Activated naive CD4-positive, alpha-beta T cell treated with anti-CD3 and anti-CD28 coated beads, Interleukin-2, amount 50 U/mL, for 16 hours (primary cell): ENCODE measurements at regions not wholly inside any gene's neighbourhood (a gene's known extent, or its start where the extent isn't known, plus 50 kb on each side); places are given as distances from the start of the nearest gene placed in this dataset.

Source experiments
- DNase-seq: peaks from one replicate; pipeline ENCODE4 v3.0.0-alpha.2; 2020

DNA sequence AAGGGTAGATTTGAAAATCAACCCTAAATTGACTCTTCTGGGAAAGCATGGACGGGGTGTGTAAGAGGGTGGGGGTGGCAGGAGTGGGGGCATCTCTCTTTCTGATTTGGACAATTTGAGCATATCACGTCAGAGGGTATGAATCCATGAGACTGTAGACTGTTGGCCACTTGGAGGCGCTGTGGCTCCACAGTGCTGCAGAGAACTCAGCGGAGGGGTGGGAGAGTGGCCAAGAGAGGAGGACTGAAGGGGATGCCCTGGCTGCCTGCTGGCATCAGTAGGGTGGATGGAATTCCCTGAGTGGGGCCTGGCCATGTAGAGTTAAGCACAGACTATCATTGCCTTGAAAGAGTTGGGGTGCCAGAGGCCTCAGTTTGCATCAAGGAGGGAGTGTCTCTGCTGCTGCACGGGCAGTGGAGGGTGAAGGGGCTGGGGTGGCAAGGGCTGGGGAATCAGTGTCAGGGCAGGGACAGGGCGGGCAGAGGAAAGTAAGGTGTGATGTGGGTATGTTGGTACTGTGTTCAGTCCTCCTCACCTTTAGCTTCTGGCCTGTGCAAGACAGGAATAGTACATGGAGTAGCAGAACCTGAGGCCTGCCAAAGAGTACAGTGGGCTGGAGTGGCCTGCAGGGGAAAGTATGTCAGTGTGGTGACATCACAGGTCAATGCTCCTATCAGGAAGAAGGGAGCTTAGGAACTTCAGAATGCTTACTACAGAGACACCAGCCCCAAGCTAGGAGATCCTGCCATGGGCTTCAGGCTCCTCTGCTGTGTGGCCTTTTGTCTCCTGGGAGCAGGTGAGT, 133.5 kb upstream of the PRSS58 start:
- peak; percentile 50 for DNase-seq

DNA sequence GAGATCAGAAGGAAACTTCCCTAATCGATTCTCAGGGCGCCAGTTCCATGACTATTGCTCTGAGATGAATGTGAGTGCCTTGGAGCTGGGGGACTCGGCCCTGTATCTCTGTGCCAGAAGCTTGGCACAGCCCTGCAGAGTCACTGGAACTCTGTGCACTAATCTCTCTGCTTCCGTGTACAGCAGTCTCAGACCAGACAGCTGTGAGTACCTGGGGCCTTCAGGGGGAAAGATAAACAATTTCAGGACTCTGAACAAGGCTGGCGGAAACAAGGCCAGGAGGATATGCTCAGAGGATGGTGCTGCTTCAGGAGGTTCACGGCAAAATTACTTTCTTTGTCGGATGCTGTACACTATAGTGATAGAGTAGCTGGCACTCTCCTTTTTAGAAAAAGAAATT, 131.7 kb upstream of the PRSS58 start:
- no peak for DNase-seq

DNA sequence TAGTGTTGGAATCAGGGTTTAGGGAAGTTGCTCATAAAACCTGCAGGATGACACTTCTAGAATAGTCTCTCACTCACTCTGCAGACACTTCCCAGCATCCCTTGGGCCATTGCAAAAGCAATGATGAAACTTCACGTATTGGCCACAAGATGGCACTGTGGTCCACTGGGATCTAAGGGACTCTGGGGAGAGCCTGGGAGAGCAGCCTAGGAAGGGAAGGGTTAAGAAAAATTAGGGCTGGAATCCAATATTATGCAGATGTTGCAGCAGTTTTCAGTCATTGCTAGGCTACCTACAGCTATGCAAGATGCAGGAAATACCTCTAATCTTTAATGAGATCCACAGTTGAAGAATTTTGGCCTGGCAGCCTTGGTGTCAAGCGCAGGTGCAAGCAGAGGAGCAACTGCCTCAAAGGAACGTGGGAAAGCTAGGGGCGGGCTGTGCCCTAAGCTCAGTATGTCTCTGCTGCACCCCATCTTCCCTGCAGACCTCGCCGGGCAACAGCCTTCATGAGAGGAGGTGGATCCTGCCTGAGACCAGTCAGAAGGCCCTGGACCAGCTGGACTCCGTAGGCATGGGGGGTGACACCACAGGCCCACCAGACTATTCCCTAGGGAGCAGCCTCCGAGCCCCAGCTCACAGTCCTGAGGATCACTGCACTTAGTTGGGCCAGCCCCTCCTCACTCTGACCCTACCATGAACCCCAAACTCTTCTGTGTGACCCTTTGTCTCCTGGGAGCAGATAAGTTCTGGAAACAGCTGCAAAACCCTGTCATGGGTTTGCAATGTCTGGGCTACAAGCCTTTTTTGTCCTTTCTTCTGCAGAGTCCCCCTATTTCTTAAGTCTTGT, 127.9 kb upstream of the PRSS58 start:
- peak; percentile 23 for DNase-seq

DNA sequence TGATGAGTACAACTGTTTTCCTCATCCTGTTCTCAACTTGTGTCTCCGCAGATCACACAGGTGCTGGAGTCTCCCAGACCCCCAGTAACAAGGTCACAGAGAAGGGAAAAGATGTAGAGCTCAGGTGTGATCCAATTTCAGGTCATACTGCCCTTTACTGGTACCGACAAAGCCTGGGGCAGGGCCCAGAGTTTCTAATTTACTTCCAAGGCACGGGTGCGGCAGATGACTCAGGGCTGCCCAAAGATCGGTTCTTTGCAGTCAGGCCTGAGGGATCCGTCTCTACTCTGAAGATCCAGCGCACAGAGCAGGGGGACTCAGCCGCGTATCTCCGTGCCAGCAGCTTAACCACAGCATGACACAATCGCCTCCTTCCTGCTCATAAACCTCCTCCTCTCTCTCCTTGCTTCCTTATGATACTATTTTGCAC, 126.7 kb upstream of the PRSS58 start:
- DNase-seq = peak; percentile 24

DNA sequence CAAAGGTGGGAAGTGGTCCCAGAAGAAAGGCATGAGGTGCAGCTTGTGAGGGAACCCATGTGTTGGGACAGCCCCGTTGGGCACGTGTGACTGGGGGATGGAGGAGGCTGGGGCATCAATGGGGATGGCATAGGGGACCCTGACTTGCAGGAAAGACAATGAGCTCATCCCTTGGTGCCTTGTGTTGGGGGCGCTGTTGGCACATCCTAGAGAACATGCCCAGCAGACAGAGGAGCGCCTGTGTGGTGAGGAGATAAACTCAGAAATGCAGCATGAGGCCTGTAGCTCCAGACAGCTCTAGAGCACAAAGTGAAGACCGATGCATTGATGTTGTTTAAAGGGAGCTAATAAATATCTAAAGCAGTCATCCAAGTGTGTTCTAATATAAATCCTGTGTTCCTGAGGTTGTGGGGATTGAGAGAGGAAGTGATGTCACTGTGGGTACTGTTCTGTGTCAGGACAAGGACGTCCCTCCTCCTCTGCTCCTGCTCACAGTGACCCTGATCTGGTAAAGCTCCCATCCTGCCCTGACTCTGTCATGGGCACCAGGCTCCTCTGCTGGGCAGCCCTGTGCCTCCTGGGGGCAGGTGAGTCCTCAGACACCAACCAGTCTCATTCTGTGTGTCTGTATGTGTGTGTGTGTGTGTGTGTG, 126.1 kb upstream of the PRSS58 start:
- DNase-seq = no peak

DNA sequence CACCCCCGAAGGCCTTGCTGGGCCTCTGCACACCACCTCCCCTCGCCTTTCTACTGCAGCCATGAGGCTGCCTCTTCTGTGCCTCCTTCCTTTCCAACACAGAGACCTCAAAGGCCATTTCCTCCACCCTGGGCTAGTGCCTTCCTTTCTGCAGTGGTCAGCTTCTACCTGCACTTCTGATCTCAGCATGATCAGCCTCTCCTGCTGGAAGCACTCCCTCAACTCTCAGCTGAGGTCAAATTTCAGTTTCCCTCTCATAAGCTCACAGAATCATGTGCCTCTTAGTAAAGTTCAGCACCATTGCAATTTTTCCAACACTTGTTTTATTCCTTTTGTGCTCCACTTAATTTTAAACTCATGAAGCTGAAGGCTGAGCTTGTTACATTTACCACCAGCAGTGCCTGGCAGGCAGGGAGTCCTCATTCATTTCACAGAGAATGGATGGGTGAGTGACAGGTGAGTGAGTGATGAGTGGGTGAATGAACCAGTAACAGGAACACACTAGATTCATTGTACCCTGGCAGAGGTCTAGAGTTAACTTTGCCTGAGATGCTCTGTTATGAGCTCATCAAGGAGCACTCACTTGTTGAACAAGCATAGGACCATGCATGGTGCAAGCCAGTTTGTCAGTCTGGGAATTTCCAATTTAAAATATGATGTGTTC, 124.0 kb upstream of the PRSS58 start:
- no peak for DNase-seq

DNA sequence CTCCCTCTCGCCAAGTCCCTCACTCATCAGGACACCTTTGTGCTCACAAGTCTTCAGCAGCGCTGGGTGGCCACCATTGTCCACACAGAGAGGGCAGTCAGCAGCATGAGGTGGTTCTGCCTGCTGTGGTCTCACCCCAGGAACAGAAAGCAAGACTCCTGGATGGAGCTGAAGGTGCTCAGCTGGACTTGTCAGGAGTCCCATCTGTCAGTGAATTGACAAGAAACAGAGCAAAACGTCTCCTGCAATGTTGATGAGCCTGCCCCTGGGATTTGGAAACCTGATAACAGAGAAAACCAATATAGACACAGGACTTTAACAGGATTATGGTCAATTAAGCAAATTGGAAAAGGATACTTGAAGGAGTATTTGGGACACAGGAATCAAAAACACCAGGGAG, 122.2 kb upstream of the PRSS58 start:
- DNase-seq = no peak

DNA sequence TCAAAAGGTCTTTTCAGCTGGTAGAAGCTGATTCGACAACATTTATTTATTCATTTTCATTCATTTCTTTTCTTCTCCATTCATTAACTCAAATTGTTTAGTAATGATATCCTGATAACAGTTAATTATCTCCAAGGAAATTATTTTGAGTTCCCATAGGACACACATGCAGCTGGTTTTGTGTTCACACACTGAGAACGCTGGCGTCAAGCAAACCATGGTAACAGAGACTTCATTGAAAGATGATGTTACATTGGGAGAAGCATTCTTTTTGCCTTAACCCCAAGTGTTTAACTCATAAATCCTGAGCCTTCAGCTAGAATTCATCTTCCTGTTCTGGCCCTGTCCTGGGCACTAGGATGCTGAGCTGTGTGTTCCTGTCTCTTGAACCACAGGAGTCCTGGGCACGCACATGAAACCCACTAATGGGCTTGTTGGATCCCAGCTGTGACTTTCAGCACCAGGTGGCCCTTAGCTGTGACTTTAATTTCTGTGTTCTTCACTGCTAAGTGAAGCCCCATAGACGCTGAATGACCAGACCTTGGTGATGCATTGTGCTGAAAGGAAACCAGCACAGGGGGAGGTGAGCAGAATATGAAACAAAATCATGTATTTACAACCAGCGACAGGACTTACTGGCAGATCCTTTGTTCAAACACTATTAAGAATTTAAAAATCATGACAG, 121.5 kb upstream of the PRSS58 start:
- DNase-seq = no peak

DNA sequence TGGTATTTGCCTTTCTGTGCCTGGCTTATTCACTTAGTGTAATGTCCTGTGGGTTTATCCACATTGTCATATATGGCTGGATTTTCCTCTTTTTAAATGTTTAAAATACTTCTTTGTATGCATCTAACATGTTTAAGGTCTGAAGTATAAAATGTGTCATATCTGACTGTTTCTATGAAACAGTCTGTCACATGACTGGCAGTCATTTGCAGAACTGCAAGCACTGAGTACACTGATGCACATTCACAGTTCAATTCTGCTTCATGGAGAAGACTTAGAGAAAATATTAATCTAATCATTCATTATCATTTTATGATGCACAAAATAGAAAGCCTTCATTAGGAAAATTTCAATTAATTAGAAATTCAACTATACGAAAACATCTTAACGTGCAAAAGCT, 119.7 kb upstream of the PRSS58 start:
- DNase-seq = no peak

DNA sequence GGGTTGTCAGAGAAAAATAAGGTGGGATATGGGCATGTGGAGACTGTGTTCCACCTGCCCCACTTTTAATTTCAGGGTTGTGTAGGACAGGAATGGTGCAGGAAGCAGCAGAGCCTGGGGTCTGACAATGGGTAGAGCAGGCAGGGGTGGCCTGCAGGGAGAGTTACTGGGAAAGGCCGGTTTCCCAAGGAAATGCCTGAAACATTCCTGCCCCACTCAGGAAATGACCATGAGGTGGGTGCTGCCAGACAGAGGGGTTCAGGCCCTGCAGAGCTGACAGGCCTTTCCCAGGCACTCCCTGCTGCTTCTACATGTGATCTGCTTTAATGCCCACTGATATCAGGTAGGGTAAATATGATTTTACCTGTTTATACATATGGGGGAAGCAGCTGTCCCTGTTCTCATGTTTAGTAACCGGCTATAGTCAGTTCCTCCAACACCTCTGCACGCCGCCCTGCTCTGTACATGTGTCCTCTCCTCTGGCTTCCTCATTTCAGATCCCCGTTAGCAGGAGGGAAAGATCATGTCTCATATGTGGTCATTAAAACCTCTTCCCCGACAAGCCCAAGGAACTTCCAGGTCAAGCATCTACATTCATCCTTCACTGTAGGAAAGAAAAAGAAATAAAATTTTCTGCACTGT, 118.6 kb upstream of the PRSS58 start:
- DNase-seq = no peak

DNA sequence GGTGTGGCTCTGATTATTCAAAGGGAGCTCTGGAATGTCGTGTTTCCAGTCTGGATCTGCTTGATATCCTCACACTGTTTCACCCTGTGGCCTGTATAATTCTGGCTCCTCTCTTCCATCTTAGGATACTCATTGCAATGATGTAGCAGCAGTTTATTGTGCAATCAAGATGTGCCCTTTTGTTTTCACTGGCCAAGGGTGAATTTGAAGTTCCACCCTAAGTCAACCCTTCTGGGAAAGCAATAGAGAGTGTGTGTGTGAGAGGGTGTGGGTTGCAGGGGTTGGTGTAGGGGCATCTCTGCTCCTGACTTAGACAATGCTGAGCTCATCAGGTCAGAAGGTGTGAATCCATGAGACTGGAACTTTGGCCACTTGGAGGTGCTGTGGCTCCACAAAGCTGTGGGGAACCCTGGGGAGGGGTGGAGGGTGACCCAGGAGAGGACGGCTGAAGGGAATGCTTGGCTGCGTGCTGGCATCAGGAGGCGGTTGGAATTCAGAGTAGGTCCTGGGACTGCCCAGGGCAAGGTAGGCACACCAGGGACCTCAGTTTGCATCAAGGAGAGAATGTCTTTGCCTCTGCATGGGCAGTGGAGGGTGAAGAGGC, 118.0 kb upstream of the PRSS58 start:
- DNase-seq = no peak

DNA sequence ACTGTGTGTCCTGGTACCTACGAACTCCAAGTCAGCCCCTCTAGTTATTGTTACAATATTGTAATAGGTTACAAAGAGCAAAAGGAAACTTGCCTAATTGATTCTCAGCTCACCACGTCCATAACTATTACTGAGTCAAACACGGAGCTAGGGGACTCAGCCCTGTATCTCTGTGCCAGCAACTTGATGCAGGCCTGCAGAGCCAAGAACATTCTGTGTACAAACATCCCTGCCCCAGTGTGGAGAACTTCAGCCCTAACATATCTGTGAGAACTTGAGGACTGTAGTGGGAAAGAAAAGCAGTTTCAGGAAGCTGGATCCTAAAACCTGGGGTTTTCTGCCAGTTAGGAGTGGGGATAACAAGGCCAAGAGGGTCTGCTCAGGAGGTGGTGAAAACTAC, 114.9 kb upstream of the PRSS58 start:
- no peak for DNase-seq

DNA sequence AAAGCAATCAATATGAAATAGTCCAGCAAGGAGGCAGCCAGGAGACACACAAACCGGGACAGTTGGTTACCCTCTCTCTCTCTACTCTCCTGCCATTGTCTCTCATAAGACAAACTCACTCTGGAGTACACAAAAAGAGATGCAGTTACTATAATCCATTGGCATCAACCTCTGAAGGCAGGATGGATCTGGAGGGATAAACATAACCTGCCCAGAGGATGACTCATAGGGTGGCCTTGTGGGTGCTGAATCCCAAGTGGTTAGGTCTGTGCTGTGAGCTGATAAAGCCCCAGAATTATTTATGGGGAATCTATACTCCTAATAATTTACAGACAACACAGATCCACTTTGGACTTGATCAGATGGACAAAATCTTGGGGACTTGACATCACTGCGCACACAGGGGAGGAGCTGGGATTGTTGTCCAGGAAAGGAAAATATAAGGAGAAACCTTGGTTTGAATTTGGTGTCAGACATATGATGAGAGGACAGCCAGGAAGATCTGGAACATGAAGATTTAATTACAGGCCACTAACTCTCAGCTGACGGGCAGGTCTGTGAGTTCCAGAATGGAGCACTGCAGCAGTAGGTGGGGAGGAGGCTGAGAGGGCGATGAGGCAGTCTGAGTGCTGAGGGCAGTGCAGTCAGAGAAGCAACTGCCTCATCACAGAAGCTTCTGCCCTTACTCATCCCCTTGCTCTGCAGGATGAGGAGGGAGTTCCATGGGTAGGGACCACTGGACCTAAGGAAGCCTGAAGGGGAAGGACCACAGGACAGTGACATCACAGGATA, 113.9 kb upstream of the PRSS58 start:
- no peak for DNase-seq

DNA sequence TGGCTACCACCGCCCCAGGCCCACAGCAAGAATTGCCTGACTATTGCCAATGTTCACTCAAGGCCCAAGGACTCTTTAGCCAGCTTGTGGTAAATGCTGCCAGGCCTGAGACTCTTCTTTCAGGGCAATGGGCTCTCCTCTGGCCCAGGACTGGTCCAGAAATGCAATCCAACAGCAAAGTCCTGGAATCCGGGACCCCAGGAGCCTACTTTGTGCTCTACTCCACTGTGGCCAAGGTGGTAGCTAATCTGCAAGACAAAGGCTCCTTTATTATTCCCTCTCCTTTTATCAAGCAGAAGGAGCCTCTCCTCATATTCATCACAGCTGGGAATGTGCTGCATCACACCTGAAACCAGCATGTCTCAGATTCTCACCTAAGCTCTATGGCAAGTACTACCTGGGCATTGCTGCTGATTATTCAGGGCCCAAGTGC, 107.6 kb upstream of the PRSS58 start:
- DNase-seq = no peak

DNA sequence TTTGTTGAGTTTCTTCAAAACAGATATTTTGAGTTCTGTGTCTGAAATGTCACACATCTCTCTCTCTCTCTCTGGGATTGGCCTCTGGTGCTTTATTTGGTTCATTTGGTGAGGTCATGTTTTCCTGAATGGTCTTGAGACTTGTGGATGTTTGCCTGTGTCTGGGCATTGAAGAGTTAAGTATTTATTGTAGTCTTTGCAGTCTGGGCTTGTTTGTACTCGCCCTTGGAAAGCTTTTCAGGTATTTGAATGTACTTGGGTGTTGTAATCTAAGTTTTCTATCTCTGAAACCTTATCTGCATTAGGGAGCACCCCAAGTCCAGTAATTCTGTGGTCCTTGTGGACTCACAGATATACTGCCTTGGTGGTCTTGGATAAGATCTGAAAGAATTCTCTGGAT, 106.7 kb upstream of the PRSS58 start:
- no peak for DNase-seq

DNA sequence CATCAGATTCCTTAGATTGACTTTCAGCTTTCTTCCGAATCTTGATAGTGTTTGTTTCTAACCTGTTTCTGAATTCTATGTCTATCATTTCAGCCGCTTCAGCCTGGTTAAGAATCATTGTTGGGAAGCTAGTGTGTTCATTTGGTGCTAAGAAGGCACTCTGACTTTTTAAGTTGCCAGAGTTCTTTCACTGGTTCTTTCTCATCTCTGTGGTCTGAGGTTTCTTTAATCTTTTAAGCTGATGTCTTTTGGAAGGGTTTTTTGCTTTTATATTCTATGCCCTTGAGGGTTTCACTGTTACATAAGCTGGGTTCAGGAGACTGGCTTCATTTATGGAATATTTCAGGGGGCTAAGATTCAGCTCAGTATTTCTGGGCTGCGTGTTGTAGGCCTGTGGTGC, 104.5 kb upstream of the PRSS58 start:
- no peak for DNase-seq

DNA sequence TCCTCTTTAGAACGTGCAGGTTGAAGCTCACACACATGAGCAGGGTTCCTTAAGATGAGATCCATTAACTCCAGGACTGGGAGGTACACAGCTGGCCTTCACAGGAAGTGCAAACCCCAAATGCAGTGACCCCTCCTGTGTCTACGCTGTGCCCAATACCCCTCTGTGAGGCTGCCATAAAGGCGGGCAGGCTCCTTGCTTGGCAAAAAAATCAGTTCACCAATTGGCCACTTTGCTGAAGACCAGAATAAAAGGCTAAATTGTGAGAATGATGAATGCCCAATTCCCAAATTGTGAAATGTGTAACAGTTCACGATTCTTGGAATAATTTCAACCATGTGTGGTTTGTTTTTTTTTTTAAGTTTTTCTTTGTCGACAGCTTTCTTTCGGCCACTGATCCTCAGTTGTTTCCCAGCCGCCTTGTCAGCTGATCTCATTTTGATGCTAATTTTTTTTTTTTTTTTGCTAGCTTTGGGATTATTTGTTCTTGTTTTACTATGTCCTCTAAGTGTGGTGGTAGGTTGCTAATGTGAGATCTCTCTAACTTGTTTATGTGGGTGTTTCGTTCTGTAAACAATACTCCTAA, 101.9 kb upstream of the PRSS58 start:
- DNase-seq = no peak

DNA sequence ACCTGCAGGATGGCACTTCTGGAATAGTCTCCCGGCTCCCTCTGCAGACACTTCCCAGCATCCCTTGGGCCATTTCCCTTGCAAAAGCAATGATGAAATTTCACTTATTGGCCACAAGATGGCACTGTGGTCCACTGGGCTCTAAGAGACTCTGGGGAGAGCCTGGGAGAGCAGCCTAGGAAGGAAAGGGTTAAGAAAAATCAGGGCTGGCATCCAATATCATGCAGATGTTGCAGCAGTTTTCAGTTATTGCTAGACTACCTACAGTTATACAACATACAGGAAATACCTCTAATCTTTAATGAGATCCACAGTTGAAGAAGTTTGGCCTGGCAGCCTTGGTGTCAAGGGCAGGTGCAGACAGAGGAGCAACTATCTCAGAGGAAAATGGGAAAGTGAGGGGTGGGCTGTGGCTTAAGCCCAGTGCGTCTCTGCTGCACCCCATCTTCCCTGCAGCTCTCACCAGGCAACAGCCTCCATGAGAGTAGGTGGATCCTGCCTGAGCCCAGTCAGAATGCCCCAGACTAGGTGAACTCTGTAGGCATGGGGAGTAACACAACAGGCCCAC, 100.2 kb upstream of the PRSS58 start:
- DNase-seq = no peak

DNA sequence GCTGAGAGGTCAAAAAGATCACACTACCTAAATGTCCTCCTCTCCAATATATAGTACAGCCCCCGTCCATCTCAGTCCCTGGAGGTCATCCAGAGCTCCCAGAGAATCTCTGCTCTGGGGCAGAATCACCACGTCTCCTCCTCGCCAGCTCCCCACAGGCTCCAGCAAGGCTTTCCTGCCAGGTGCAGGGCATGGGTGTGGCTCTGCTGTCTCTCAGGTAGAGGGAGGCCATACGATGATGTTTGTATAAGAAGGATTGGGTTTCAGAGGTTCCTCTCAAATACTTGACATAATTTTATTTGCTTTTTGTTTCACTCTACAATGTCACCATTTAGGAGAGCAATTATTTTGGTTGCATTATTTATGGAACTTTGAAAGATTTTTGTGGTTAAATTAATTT, 98.3 kb upstream of the PRSS58 start:
- DNase-seq = no peak

DNA sequence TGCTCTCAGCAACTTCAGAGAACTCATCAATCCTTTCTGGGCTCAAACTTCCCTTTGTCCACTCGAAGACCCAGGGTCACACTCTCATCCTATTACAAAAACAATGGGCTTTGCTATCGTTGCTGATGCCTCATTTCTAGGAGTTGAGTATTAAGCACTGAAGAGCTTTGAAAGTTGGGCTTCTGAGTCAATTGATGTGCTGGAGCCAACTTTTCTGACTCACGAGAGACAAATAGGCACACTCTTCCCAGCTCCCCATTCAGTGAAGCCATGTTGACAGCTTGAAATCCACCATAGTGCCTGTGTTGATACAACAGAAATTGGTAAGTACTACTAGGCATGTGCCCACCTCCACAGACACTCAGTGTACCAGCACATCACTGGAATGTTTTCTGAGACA, 97.5 kb upstream of the PRSS58 start:
- DNase-seq = no peak
